Transverse colon (tissue), 4 donors: ENCODE measurements at regions not wholly inside any gene's neighbourhood (a gene's known extent, or its start where the extent isn't known, plus 50 kb on each side); places are given as distances from the start of the nearest gene placed in this dataset.

ENCODE experiments used
- DNase-seq: peaks from one replicate; pipeline ENCODE4 v3.0.0-alpha.2; 2019
- H3K27ac ChIP-seq, 4 donors: fragments of 200-600 bp; sonication (generic); 2 replicates each; pipeline ENCODE4 v1.5.1; 2016 to 2018; ENCODE audit warnings: inconsistent platforms in 4 of 4
- H3K27me3 ChIP-seq: fragments of 200-600 bp; sonication (generic); 2 replicates; pipeline ENCODE4 v1.5.1; 2017; ENCODE audit warnings: inconsistent platforms
- H3K36me3 ChIP-seq, 4 donors: fragments of 200-600 bp; sonication (generic); 2 replicates each; pipeline ENCODE4 v1.5.1; 2017 to 2019; ENCODE audit warnings: inconsistent platforms in 4 of 4
- H3K4me1 ChIP-seq, 4 donors: fragments of 200-600 bp; sonication (generic); 2 replicates each; pipeline ENCODE4 v1.5.1; 2017 to 2020; ENCODE audit warnings: inconsistent platforms in 4 of 4
- H3K4me3 ChIP-seq, 4 donors: fragments of 200-600 bp; sonication (generic); 1 replicate in 1 of 4; 2 replicates in 3 of 4; pipeline versions ENCODE4 v1.5.1 to v1.6.1; 2017 to 2019; ENCODE audit warnings: inconsistent platforms in 4 of 4
- H3K9me3 ChIP-seq, 2 donors: fragments of 200-600 bp; sonication (generic); 2 replicates each; pipeline ENCODE4 v1.5.1; 2017 to 2019; ENCODE audit warnings: inconsistent platforms in 2 of 2
- CTCF ChIP-seq, 5 experiments: fragments of 200-600 bp in 3 of 5; fragments of 450-650 bp in 2 of 5; sonication (generic) in 3 of 5; IDR thresholded peaks; 1 replicate in 2 of 5; 2 replicates in 3 of 5; pipeline ENCODE4 v1.5.1; 2016 to 2017; ENCODE audit warnings: antibody characterized with exemption in 5 of 5, inconsistent platforms in 3 of 5, mild to moderate bottlenecking in 2 of 5, moderate library complexity in 1 of 5
- EP300 ChIP-seq: sonication (generic); formaldehyde crosslinking; IDR thresholded peaks from one replicate; pipeline ENCODE4 v1.6.1; 2017; ENCODE audit warnings: antibody characterized with exemption, low read depth
- POLR2A ChIP-seq: fragments of 450-650 bp; IDR thresholded peaks from one replicate; pipeline ENCODE4 v1.6.1; 2016; ENCODE audit warnings: antibody characterized with exemption, mild to moderate bottlenecking, moderate library complexity
- POLR2AphosphoS5 ChIP-seq, 3 donors: sonication (generic); formaldehyde crosslinking; IDR thresholded peaks; one replicate each; pipeline ENCODE4 v1.6.1; 2016; ENCODE audit warnings: antibody characterized with exemption in 3 of 3
- WGBS, 2 donors: methylation state at CpG; one replicate each; pipeline ENCODE4 v1.1.5; 2018; ENCODE audit warnings: low coverage in 1 of 2; 5-methylcytosine and 5-hydroxymethylcytosine counted together
- in situ Hi-C, 4 donors: fragments of 200-750 bp; cut with MboI; loops; one replicate each; pipeline versions ENCODE4 v1.15.0 to v1.15.1; 2017; ENCODE audit warnings: low sequenced_read_pairs in 3 of 4, low pct_ligation_motif_present in 1 of 4, low pct_unique_long_range_greater_than_20kb in 1 of 4
- intact Hi-C: fragments of 100-400 bp; cut with DNase I; formaldehyde crosslinking; loops from one replicate; pipeline ENCODE4 v1.15.1; 2023; ENCODE audit warnings: low total_unique reads

- Histone ChIP-seq H3K27me3 (no peaks in the 10 kb centered on the region), H3K9me3 (no peaks in the 10 kb centered on the region), H3K4me3 (no peak overlapping the region), H3K27ac (no peak overlapping the region), H3K4me1 (peaks cover 0 to 5% (median 0%) of the 10 kb centered on the region in 4 donors), H3K36me3 (no peaks in the 10 kb centered on the region)
- intact Hi-C loops, result no loop called here
- no peak for DNase-seq
- 40 to 63% methylated on average over 2 to 3 of the region's 3 CpGs for WGBS, 2 donors
- TF ChIP-seq CTCF (IDR thresholded peaks at IDR 0.05) (no peak), EP300 (no peak), POLR2A (no peak), POLR2AphosphoS5 (IDR thresholded peaks at IDR 0.05) (no peak)
- in situ Hi-C loops, result loop anchor here in 1 of 4 donors (25.0 kb wide), 1 partner anchor 372 kb away; no protein-coding TSS in a partner anchor
Observed at GRCh38 chr20:1790386-1790785, 104.8 kb upstream of the SIRPA start.

GRCh38 chr20:1788044-1788443 lies 107.2 kb upstream of the SIRPA start:
- in situ Hi-C loops, result loop anchor here in 1 of 4 donors (25.0 kb wide), 1 partner anchor 374 kb away; no protein-coding TSS in a partner anchor
- 58 to 64% methylated on average over 4 of the region's 4 CpGs for WGBS, 2 donors

GRCh38 chr20:1786486-1786885 lies 108.7 kb upstream of the SIRPA start:
- H3K4me1 ChIP-seq, result peaks cover 0 to 5% (median 0%) of the 10 kb centered on the region in 4 donors
- no peak for DNase-seq
- H3K4me3 ChIP-seq, result no peak overlapping the region
- no peaks in the 10 kb centered on the region for H3K9me3 ChIP-seq
- intact Hi-C loops (no loop called here), in situ Hi-C loops (loop anchor here in 1 of 4 donors (25.0 kb wide), 1 partner anchor 376 kb away; no protein-coding TSS in a partner anchor)
- H3K36me3 ChIP-seq, result no peaks in the 10 kb centered on the region
- no peaks in the 10 kb centered on the region for H3K27me3 ChIP-seq
- H3K27ac ChIP-seq, result no peak overlapping the region
- WGBS, 2 donors, result 49% methylated on average over 6 of the region's 6 CpGs; no CpG with 5 or more reads in 1 of the 2 donors
- TF ChIP-seq POLR2A, result no peak
- TF ChIP-seq POLR2AphosphoS5 (IDR thresholded peaks at IDR 0.05), result no peak
- TF ChIP-seq EP300, result no peak

More at GRCh38 chr20:1788044-1788443, 107.2 kb upstream of the SIRPA start:
- Histone ChIP-seq H3K4me3 (no peak overlapping the region), H3K27ac (no peak overlapping the region), H3K4me1 (peaks cover 0 to 5% (median 0%) of the 10 kb centered on the region in 4 donors), H3K27me3 (no peaks in the 10 kb centered on the region), H3K9me3 (no peaks in the 10 kb centered on the region), H3K36me3 (no peaks in the 10 kb centered on the region)
- intact Hi-C loops, result no loop called here
- no peak for DNase-seq
- no peak for TF ChIP-seq POLR2AphosphoS5 (IDR thresholded peaks at IDR 0.05)
- no peak for TF ChIP-seq POLR2A
- TF ChIP-seq CTCF (IDR thresholded peaks at IDR 0.05), result no peak
- TF ChIP-seq EP300, result no peak

GRCh38 chr20:1784586-1784985 lies 110.6 kb upstream of the SIRPA start:
- WGBS, 2 donors, result 87% methylated on average over 4 of the region's 4 CpGs; no CpG with 5 or more reads in 1 of the 2 donors
- intact Hi-C loops (no loop called here), in situ Hi-C loops (loop anchor here in 1 of 4 donors (25.0 kb wide), 1 partner anchor 378 kb away; no protein-coding TSS in a partner anchor)
- TF ChIP-seq POLR2A (no peak), POLR2AphosphoS5 (IDR thresholded peaks at IDR 0.05) (no peak), EP300 (no peak), CTCF (IDR thresholded peaks at IDR 0.05) (no peak)
- Histone ChIP-seq H3K27me3 (no peaks in the 10 kb centered on the region), H3K9me3 (no peaks in the 10 kb centered on the region), H3K4me3 (no peak overlapping the region), H3K27ac (no peak overlapping the region), H3K4me1 (peaks cover 0 to 5% (median 0%) of the 10 kb centered on the region in 4 donors), H3K36me3 (no peaks in the 10 kb centered on the region)
- DNase-seq, result no peak
